ENCODE measurements at regions not wholly inside any gene's neighbourhood (a gene's known extent, or its start where the extent isn't known, plus 50 kb on each side); places are given as distances from the start of the nearest gene placed in this dataset.

DNA sequence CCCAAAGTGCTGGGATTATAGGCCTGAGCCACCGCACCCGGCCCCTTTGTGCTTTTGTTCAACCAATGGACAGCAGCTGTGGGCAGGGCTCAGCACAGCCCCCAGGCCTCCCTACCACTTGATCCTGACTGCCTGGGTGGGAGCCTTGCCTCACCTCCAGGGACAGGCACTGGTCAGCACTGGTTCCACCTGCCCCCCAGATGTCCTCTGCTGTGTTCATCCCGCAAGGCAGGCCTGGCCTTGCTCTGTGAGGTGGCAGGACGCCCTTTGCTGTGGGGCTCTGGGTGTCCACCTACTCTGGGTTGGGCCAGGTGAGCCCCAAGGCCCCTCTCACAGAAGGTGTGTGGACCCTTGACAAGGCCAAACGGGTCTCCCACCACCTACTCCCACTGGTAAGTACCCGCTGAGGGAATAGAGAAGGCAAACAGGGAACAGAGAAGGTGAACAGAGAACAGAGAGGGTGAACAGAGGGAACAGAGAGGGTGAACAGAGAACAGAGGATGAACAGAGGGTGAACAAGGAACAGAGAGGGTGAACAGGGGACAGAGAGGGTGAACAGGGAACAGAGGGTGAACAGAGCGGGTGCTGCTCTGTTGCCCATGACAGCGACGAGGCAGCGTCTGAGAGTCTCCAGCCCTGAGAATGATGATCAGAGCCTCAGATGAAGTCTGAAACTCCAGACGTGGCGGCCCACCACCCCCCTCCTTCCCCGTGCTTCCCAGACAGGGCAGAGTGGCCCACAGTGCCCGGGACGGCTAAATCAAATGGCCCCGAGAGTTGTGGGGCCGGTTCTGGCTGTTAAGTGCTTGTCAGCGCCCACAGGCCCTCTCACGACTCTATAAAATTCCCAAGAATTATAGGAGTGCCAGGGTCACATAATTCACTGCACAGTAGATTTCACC, 55.0 kb upstream of the NKX1-1 start:
- Histone ChIP-seq H3K4me1 (ENCODE audit: low read depth) (no peaks in the 10 kb centered on the region), H3K4me3 (no peak overlapping the region), H3K36me3 (ENCODE audit: low read depth) (no peaks in the 10 kb centered on the region), H3K9me3 (no peaks in the 10 kb centered on the region)
- intact Hi-C loops (cut with DNase I, micrococcal nuclease), result no loop called here
- ATAC-seq (no peak), DNase-seq (no peak)
- TF ChIP-seq, protein P1, sequence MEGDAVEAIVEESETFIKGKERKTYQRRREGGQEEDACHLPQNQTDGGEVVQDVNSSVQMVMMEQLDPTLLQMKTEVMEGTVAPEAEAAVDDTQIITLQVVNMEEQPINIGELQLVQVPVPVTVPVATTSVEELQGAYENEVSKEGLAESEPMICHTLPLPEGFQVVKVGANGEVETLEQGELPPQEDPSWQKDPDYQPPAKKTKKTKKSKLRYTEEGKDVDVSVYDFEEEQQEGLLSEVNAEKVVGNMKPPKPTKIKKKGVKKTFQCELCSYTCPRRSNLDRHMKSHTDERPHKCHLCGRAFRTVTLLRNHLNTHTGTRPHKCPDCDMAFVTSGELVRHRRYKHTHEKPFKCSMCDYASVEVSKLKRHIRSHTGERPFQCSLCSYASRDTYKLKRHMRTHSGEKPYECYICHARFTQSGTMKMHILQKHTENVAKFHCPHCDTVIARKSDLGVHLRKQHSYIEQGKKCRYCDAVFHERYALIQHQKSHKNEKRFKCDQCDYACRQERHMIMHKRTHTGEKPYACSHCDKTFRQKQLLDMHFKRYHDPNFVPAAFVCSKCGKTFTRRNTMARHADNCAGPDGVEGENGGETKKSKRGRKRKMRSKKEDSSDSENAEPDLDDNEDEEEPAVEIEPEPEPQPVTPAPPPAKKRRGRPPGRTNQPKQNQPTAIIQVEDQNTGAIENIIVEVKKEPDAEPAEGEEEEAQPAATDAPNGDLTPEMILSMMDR (IDR thresholded peaks at IDR 0.05), result no peak

GRCh38 chr4:1459722-1460511, 53.7 kb upstream of the NKX1-1 start:
- no peaks in the 10 kb centered on the region for H3K4me1 ChIP-seq (ENCODE audit: low read depth)
- intact Hi-C loops (cut with DNase I, micrococcal nuclease), result no loop called here
- no peak overlapping the region for H3K4me3 ChIP-seq
- DNase-seq (peak in 1 of 3 donors; percentile 36), ATAC-seq (no peak)
- no peaks in the 10 kb centered on the region for H3K36me3 ChIP-seq (ENCODE audit: low read depth)
- H3K9me3 ChIP-seq, result no peaks in the 10 kb centered on the region
- TF ChIP-seq, protein P1 (IDR thresholded peaks at IDR 0.05), result no peak

- Histone ChIP-seq H3K9me3 (no peaks in the 10 kb centered on the region), H3K36me3 (ENCODE audit: low read depth) (no peaks in the 10 kb centered on the region), H3K4me3 (no peak overlapping the region), H3K4me1 (ENCODE audit: low read depth) (no peaks in the 10 kb centered on the region)
- no peak for ATAC-seq
- no peak for DNase-seq
- TF ChIP-seq, protein P1 (IDR thresholded peaks at IDR 0.05), result no peak
- intact Hi-C loops (cut with DNase I, micrococcal nuclease), result no loop called here
These were observed 53.0 kb upstream of the NKX1-1 start for GRCh38 chr4:1459081-1459721.

DNA sequence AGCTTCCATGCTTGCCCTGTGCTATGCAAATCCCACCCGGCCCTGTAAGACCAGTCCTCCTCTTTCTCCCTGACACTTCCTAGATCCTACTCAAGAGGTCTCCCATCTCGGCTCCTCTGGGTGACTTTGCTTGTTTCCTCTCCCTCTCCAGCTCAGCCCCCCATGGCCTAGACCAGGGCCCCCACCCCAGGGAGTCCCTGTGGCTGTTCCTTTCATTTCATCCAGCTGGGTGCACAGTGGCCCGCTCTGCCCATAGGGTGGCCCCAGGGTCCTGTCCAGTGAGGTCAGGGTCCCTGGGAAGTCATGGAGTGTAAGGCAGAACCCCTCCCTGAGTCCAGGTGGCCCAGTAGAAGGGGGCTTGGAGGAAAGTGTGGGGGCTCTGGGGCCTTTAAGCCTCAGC, 52.3 kb upstream of the NKX1-1 start:
- intact Hi-C loops (cut with DNase I, micrococcal nuclease), result no loop called here
- no peak overlapping the region for H3K4me3 ChIP-seq
- H3K9me3 ChIP-seq, result no peaks in the 10 kb centered on the region
- no peaks in the 10 kb centered on the region for H3K36me3 ChIP-seq (ENCODE audit: low read depth)
- DNase-seq (no peak), ATAC-seq (no peak)
- TF ChIP-seq, protein P1 (IDR thresholded peaks at IDR 0.05), result no peak
- H3K4me1 ChIP-seq (ENCODE audit: low read depth), result no peaks in the 10 kb centered on the region
